ENCODE measurements at regions not wholly inside any gene's neighbourhood (a gene's known extent, or its start where the extent isn't known, plus 50 kb on each side); places are given as distances from the start of the nearest gene placed in this dataset.

- TF ChIP-seq CTCF (IDR thresholded peaks at IDR 0.05): no peak
These were observed 617.2 kb downstream of the CDH18 start for GRCh38 chr5:19370655-19371386.

GRCh38 chr5:19388391-19388790 lies 599.6 kb downstream of the CDH18 start:
- no peaks in the 10 kb centered on the region for H3K9me3 ChIP-seq
- no peak overlapping the region for H3K4me3 ChIP-seq
- H3K27ac ChIP-seq: no peak overlapping the region
- H3K27me3 ChIP-seq: no peaks in the 10 kb centered on the region
- DNase-seq (ENCODE audit: low spot score in 2 of 2): no peak
- H3K36me3 ChIP-seq: no peaks in the 10 kb centered on the region
- no peaks in the 10 kb centered on the region for H3K4me1 ChIP-seq
- intact Hi-C loops (cut with DNase I): no loop called here
- no peak for TF ChIP-seq CTCF (IDR thresholded peaks at IDR 0.05)

More at GRCh38 chr5:19370655-19371386, 617.2 kb downstream of the CDH18 start:
- H3K4me1 ChIP-seq: no peaks in the 10 kb centered on the region
- intact Hi-C loops (cut with DNase I): no loop called here
- no peaks in the 10 kb centered on the region for H3K36me3 ChIP-seq
- H3K9me3 ChIP-seq: no peaks in the 10 kb centered on the region
- H3K27ac ChIP-seq: no peak overlapping the region
- H3K27me3 ChIP-seq: no peaks in the 10 kb centered on the region
- DNase-seq (ENCODE audit: low spot score in 2 of 2): no peak
- H3K4me3 ChIP-seq: no peak overlapping the region

GRCh38 chr5:19401032-19401431 lies 587.0 kb downstream of the CDH18 start:
- Histone ChIP-seq H3K36me3 (no peaks in the 10 kb centered on the region), H3K9me3 (no peaks in the 10 kb centered on the region), H3K4me1 (no peaks in the 10 kb centered on the region), H3K27me3 (no peaks in the 10 kb centered on the region), H3K4me3 (no peak overlapping the region), H3K27ac (no peak overlapping the region)
- no peak for TF ChIP-seq CTCF (IDR thresholded peaks at IDR 0.05)
- intact Hi-C loops (cut with DNase I): no loop called here
- no peak for DNase-seq (ENCODE audit: low spot score in 2 of 2)

GRCh38 chr5:19406576-19407365 lies 581.2 kb downstream of the CDH18 start:
- TF ChIP-seq CTCF (IDR thresholded peaks at IDR 0.05): no peak
- Histone ChIP-seq H3K4me1 (no peaks in the 10 kb centered on the region), H3K4me3 (no peak overlapping the region), H3K9me3 (no peaks in the 10 kb centered on the region), H3K27ac (no peak overlapping the region), H3K36me3 (no peaks in the 10 kb centered on the region), H3K27me3 (no peaks in the 10 kb centered on the region)
- intact Hi-C loops (cut with DNase I): no loop called here
- DNase-seq (ENCODE audit: low spot score in 2 of 2): no peak

GRCh38 chr5:19408149-19408548 lies 579.9 kb downstream of the CDH18 start:
- no peak for DNase-seq (ENCODE audit: low spot score in 2 of 2)
- intact Hi-C loops (cut with DNase I): no loop called here
- H3K4me1 ChIP-seq: no peaks in the 10 kb centered on the region
- no peak overlapping the region for H3K27ac ChIP-seq
- TF ChIP-seq CTCF (IDR thresholded peaks at IDR 0.05): no peak
- no peak overlapping the region for H3K4me3 ChIP-seq
- H3K27me3 ChIP-seq: no peaks in the 10 kb centered on the region
- no peaks in the 10 kb centered on the region for H3K9me3 ChIP-seq
- H3K36me3 ChIP-seq: no peaks in the 10 kb centered on the region
